ENCODE measurements at regions not wholly inside any gene's neighbourhood (a gene's known extent, or its start where the extent isn't known, plus 50 kb on each side); places are given as distances from the start of the nearest gene placed in this dataset.

DNA sequence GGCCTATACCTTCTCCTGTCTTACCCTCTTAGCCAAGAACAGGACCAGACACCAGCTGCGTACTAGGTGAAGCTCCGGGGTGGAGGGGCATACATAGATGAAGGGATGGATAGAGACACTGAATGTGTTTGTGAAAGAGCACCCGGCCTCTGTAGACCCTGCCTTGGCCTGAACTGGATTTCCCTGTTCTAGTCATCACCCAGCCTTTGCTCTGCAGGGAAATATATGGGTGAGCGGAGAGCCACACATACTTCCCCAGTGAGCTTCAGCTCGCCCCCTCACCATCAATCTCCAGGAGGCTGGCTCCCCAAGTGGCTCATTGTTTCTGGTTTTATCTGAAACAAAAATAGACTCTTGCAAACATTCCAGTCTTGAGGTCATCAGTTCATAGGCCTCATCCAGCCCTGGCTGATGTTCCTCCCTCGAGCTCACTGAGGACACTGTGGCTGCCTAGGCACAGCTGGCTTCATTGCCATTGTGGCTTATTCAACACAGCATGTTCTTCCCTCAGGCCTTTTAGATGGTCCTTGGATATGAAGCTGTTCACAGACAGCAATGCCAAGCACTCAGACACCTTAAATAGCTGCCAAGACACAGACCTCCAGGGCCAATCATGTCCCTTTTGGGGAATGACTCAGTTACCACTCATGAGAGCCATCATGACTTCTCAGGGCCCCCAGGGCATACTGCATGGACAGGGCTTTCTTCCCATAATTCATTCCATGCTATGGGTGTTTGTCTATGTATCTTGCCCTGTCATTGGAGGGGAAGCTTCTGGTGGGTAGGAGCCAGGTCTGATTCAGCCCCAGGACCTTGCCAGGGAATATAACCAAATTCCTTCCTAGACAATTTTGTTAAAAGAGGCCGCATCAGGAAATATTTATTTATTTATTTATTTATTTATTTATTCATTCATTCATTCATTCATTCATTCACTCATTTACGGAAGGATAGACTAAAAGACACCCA is 82.4 kb downstream of the TTC32 start:
- H3K36me3 Mint-ChIP-seq (ENCODE audit: insufficient read depth): no peaks in the 10 kb centered on the region
- H3K4me3 Mint-ChIP-seq: no peak overlapping the region
- no peak for DNase-seq
- H3K9me3 Mint-ChIP-seq: no peaks in the 10 kb centered on the region
- peaks cover 13% of the 10 kb centered on the region for H3K27me3 Mint-ChIP-seq (ENCODE audit: low read depth)
- H3K4me1 Mint-ChIP-seq (ENCODE audit: low read depth): no peaks in the 10 kb centered on the region
- no peak for ATAC-seq

DNA sequence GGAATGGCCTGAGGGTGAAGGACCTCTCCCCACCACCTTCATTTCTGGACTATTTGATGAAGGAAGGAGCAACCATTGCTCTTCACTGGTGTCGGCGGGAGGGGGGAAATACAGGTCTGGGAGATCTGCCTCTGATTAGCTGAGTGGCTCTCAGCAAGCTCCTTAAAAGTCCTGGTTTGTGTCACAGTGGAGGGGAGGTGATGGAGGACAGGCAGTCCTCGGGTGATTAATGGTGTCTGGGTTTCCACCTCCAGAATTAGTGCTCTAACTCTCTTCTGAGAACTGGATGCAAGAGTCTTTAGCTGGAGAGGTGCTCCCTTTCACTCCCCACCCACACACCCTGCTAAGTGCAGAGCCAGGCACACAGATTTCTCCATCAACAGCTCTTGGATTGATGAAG is 83.2 kb downstream of the TTC32 start:
- DNase-seq (no peak), ATAC-seq (no peak)
- H3K9me3 Mint-ChIP-seq: no peaks in the 10 kb centered on the region
- H3K36me3 Mint-ChIP-seq (ENCODE audit: insufficient read depth): no peaks in the 10 kb centered on the region
- H3K4me3 Mint-ChIP-seq: no peak overlapping the region
- peaks cover 7% of the 10 kb centered on the region for H3K27me3 Mint-ChIP-seq (ENCODE audit: low read depth)
- no peaks in the 10 kb centered on the region for H3K4me1 Mint-ChIP-seq (ENCODE audit: low read depth)

DNA sequence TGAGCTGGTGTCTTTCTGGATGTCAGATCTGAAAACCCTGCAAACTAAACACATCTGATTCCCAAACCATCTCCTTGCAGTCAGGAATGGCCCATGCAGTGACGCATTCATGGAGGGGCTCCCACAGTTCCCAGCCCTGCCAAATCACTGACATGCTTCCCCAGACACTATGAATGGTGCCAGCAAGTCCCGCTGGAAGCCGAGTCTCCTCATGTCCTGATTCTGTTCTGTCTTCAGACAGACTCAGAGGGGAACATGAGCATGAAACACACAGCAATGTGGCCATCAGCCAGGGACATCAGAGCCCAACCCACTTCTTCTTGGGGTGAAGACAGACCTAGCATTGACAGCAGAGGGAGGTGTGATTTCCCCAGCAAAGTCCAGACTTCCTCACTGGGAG is 83.7 kb downstream of the TTC32 start:
- H3K4me1 Mint-ChIP-seq (ENCODE audit: low read depth): no peaks in the 10 kb centered on the region
- H3K4me3 Mint-ChIP-seq: no peak overlapping the region
- DNase-seq (no peak), ATAC-seq (no peak)
- peaks cover 7% of the 10 kb centered on the region for H3K27me3 Mint-ChIP-seq (ENCODE audit: low read depth)
- no peaks in the 10 kb centered on the region for H3K36me3 Mint-ChIP-seq (ENCODE audit: insufficient read depth)
- no peaks in the 10 kb centered on the region for H3K9me3 Mint-ChIP-seq

DNA sequence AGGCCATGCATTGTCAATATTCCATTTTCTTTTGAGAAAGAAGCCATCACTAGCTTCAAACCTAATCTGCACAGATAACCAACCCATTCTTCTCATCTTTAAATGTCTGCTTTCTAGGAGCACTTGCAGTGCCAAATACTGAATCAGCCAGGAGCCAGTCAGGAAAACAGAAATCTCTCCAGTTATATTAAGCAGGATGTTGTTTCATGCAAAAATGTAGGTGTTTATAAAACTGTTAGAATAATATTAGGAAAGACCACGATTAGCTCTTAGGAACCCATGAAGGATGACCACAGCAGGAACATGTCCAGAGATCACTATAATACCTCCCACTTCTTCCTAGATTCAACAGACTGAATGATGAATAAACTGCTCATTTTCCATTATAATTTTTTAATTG is 86.0 kb downstream of the TTC32 start:
- Mint-ChIP-seq H3K9me3 (no peaks in the 10 kb centered on the region), H3K27me3 (ENCODE audit: low read depth) (peaks cover 2% of the 10 kb centered on the region), H3K4me3 (no peak overlapping the region), H3K36me3 (ENCODE audit: insufficient read depth) (no peaks in the 10 kb centered on the region), H3K4me1 (ENCODE audit: low read depth) (no peaks in the 10 kb centered on the region)
- ATAC-seq (no peak), DNase-seq (no peak)

DNA sequence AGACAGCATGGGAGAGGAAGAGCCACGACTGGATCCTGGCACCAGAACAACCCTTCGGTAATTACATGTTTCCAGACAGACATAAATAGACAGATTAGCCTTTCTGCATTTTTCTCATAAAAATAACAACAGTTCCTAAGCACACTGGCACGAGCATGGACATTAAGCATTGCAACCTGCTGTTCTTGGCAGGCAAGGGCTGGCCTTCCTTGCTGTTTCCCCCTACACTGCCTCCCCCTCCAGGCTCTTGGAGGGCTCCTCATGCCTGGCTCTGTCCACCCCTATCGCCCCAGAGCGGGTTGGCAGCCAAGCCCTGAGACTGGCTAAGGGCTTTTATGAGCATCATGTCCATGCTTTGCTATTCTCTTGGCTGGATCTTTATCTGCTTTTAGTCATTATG is 89.6 kb downstream of the TTC32 start:
- DNase-seq (no peak), ATAC-seq (no peak)
- Mint-ChIP-seq H3K36me3 (ENCODE audit: insufficient read depth) (no peaks in the 10 kb centered on the region), H3K4me1 (ENCODE audit: low read depth) (no peaks in the 10 kb centered on the region), H3K27me3 (ENCODE audit: low read depth) (peaks cover 2% of the 10 kb centered on the region), H3K9me3 (no peaks in the 10 kb centered on the region), H3K4me3 (no peak overlapping the region)

DNA sequence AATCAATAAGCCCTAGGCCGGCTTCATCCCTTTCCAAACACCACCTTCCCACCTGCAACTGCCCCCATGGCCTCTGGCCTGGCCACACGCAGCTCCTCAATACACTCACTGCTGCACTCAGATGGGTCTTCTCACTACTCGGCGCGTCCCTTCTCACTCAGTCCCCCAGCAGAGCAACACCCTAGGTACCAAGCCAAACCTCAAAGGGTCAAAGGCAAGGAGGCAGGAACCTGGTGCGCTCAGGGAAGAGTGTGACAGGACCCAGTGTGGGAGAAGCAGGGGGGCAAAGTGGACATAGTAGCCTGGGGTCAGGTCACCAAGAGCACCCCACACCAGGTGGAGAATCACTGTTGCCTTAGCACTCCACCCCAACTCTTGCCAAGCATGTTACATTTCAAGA is 90.6 kb downstream of the TTC32 start:
- Mint-ChIP-seq H3K4me3 (no peak overlapping the region), H3K27me3 (ENCODE audit: low read depth) (peaks cover 2% of the 10 kb centered on the region), H3K36me3 (ENCODE audit: insufficient read depth) (no peaks in the 10 kb centered on the region), H3K4me1 (ENCODE audit: low read depth) (no peaks in the 10 kb centered on the region), H3K9me3 (no peaks in the 10 kb centered on the region)
- no peak for ATAC-seq
- no peak for DNase-seq

DNA sequence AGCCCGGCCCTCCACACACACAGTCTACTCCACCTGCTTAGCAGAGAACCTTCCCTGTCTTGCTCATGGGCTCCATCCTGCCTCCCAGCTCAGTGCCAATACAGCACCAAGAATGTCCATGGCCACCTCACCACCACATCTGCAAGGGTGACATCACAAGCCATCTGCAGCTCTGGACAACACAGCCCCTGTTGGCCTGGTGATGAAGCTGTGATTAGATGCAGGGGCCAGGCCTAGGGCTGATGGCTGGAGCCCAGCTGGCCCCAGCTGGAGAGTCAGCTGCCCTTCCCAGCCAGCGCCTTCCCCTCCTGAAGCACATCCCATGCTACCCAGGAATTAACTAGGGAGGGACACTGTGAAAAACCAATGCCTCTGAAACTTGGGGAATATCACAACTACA is 91.1 kb downstream of the TTC32 start:
- Mint-ChIP-seq H3K9me3 (no peaks in the 10 kb centered on the region), H3K4me3 (no peak overlapping the region), H3K4me1 (ENCODE audit: low read depth) (no peaks in the 10 kb centered on the region), H3K36me3 (ENCODE audit: insufficient read depth) (no peaks in the 10 kb centered on the region), H3K27me3 (ENCODE audit: low read depth) (peaks cover 2% of the 10 kb centered on the region)
- no peak for ATAC-seq
- no peak for DNase-seq

DNA sequence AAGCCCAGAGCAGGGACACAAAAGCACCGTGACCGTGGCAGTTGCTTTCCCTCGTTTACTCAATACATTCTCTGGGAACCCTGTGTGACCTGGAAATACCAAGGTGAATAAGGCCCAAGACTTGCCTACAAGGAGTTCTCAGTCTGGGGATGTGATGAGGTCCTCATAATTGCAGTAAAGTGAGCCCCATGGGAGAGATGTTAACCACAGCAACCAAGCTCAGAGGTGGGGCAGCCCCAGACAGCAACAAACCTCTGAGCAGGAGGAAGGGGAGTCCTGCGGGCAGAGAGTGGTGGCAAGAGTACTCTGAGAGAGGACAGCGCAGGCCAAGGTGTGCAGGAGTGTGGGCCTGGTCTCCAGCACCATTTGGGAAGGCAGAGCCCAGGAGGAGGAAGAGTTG is 91.6 kb downstream of the TTC32 start:
- ATAC-seq: no peak
- peaks cover 2% of the 10 kb centered on the region for H3K27me3 Mint-ChIP-seq (ENCODE audit: low read depth)
- H3K4me3 Mint-ChIP-seq: no peak overlapping the region
- no peaks in the 10 kb centered on the region for H3K9me3 Mint-ChIP-seq
- H3K36me3 Mint-ChIP-seq (ENCODE audit: insufficient read depth): no peaks in the 10 kb centered on the region
- H3K4me1 Mint-ChIP-seq (ENCODE audit: low read depth): no peaks in the 10 kb centered on the region
- no peak for DNase-seq

DNA sequence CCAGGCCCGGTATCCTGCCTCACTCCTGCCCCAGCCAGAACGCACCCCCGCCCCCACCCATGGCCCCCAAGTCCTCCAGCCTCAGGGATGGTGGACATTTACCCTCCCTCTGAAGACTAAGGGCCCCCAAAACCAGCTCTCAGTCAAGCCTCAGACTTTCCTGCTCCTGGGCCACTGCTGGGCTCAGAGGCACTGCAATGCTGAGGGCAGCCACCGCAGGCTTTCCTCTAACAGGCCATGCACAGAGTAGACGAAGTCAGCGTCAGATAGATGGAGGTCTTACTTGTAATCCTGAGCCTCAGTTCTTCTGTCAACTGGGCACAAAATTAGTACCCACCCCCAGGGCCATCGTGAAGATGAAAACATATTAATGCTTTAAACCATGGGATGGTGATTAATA is 92.6 kb downstream of the TTC32 start:
- H3K36me3 Mint-ChIP-seq (ENCODE audit: insufficient read depth): no peaks in the 10 kb centered on the region

DNA sequence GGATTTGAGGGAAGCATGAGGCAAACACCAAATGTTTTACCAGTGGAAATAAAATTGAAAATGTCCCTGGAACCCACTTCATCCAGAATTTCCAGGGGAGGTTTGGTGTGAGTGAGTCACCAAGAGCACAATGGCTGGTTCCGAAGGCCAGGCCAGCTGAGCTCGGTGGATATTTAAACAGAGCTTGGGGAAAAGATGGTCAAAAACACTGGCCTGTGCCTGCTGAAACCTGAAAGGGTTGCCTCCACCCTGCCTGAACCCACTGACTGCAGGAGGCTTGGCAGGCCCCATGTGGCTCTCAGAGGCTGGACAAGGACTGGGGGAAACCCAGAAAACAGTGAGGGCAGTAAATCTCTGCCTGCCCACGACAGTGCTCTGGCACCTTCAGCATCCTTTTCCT is 93.9 kb downstream of the TTC32 start:
- Mint-ChIP-seq H3K27me3 (ENCODE audit: low read depth) (no peaks in the 10 kb centered on the region), H3K9me3 (no peaks in the 10 kb centered on the region), H3K4me1 (ENCODE audit: low read depth) (no peaks in the 10 kb centered on the region), H3K4me3 (no peak overlapping the region), H3K36me3 (ENCODE audit: insufficient read depth) (no peaks in the 10 kb centered on the region)
- ATAC-seq (no peak), DNase-seq (no peak)

More for the DNA sequence above, 92.6 kb downstream of the TTC32 start:
- Mint-ChIP-seq H3K9me3 (no peaks in the 10 kb centered on the region), H3K27me3 (ENCODE audit: low read depth) (peaks cover 2% of the 10 kb centered on the region), H3K4me3 (no peak overlapping the region), H3K4me1 (ENCODE audit: low read depth) (no peaks in the 10 kb centered on the region)
- ATAC-seq (no peak), DNase-seq (no peak)

DNA sequence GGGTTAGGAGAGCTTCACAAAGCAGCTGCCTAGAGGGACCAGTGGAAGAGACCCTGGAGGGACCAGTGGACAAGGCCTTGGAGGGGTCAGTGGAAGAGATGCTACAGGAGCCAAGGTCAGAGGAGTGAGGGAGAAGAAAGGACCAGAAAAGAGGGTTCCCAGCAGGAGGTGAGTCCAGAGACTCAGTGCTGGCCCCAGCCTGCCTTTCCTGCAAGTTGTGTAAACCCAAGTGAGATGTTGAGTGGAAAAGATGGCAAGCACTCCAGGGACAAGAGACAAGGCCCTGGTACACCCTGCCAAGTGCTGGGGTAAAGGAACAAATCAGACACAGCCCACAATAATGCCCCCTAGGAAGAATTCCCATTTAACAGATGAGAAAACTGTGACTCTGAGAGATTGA is 94.4 kb downstream of the TTC32 start:
- Mint-ChIP-seq H3K36me3 (ENCODE audit: insufficient read depth) (no peaks in the 10 kb centered on the region), H3K9me3 (no peaks in the 10 kb centered on the region), H3K27me3 (ENCODE audit: low read depth) (no peaks in the 10 kb centered on the region), H3K4me3 (no peak overlapping the region), H3K4me1 (ENCODE audit: low read depth) (no peaks in the 10 kb centered on the region)
- no peak for DNase-seq
- ATAC-seq: no peak

DNA sequence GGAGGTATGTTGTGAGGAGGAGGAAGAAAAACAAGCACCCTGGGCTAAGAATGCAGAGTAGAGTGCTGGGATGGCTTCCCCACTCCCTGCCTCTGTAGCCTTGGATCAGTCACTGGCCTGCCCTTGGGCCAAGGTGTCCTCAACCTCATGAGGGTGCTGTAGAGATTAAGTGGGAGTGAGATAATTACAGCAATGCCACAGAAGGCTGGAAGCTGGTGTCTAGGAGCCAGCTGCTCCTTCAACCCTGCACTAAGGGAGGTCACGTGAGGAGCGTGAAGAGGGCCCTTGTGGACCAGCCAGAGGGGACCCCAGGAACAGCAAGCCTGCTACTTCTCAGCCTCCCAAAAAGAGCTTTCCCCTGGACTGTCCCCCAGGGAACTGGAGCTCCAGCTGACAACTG is 95.2 kb downstream of the TTC32 start:
- no peaks in the 10 kb centered on the region for H3K36me3 Mint-ChIP-seq (ENCODE audit: insufficient read depth)
- H3K9me3 Mint-ChIP-seq: no peaks in the 10 kb centered on the region
- H3K27me3 Mint-ChIP-seq (ENCODE audit: low read depth): no peaks in the 10 kb centered on the region
- ATAC-seq: no peak
- no peak overlapping the region for H3K4me3 Mint-ChIP-seq
- no peak for DNase-seq
- no peaks in the 10 kb centered on the region for H3K4me1 Mint-ChIP-seq (ENCODE audit: low read depth)

DNA sequence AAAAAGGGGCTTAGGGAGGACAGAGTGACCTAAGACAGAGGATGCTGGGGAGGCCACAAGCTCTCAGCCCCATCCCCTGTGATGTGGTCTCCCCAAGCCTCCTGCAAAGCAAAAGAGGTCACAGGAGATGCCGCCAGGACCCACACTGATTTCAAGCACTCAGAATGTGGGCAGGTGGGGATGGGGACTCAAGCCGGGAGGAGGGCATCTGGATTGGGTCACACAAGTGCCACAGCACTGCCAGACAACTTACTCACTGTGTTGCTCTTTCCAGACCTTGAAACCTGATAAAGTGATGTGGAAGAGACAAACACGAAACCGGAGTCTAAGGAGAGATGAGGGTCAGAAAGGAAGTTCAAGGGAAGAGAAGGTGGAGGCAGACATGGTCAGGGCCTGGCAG is 95.7 kb downstream of the TTC32 start:
- no peaks in the 10 kb centered on the region for H3K4me1 Mint-ChIP-seq (ENCODE audit: low read depth)
- H3K27me3 Mint-ChIP-seq (ENCODE audit: low read depth): no peaks in the 10 kb centered on the region
- DNase-seq: no peak
- no peak for ATAC-seq
- H3K4me3 Mint-ChIP-seq: no peak overlapping the region
- H3K9me3 Mint-ChIP-seq: no peaks in the 10 kb centered on the region
- H3K36me3 Mint-ChIP-seq (ENCODE audit: insufficient read depth): no peaks in the 10 kb centered on the region

DNA sequence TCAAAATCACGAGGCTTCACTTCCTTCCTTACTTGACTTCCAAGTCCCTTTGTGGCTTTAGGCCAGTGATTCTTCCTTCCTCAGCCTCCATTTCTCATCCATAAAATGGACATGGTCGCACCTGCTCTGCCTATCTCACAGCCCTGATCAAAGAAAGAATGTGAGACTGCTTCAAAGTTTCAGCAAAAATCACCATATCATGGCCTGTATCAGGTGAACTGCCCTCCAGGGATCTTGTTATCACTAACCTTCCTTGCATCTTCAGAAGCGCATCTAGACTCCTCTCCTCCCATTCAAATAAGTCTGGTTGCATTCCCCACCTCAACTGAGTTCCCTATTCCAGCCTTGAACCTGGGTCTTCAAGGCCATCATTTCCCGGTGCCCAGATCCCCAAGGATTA is 96.5 kb downstream of the TTC32 start:
- H3K27me3 Mint-ChIP-seq (ENCODE audit: low read depth): no peaks in the 10 kb centered on the region
- no peaks in the 10 kb centered on the region for H3K9me3 Mint-ChIP-seq
- H3K4me1 Mint-ChIP-seq (ENCODE audit: low read depth): no peaks in the 10 kb centered on the region
- DNase-seq (no peak), ATAC-seq (no peak)
- H3K4me3 Mint-ChIP-seq: no peak overlapping the region
- no peaks in the 10 kb centered on the region for H3K36me3 Mint-ChIP-seq (ENCODE audit: insufficient read depth)

DNA sequence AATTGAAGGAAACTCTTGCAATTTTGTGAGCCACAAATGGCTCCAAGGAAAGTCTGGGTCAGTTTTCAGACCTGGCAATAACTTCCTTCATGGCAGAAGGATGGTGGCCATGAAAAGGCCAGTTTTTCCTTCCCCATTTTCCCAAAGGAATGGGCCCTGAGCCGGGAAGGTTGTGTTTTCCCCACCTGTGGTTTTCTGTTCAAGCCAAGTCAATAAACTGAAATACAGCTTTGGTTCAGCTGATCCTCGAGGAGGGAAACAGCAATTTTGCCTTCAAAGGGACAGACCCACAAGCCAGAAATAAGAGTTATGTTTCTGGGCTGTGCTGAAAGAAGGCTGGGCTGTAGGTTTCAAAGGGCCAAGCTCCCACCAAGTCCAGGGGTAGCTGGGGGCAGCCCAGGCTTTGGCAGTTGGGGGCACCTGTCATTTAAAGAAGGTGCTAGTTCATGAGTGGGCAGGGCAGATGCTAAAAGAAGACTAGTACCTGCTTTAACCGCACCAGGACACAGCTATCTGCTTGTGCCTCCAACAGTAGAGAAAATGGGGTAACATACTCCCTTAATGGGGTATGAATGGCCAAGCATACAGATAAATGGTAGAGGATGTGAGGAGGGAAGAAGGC is 97.0 kb downstream of the TTC32 start:
- Mint-ChIP-seq H3K4me3 (no peak overlapping the region), H3K9me3 (no peaks in the 10 kb centered on the region), H3K4me1 (ENCODE audit: low read depth) (no peaks in the 10 kb centered on the region), H3K27me3 (ENCODE audit: low read depth) (no peaks in the 10 kb centered on the region), H3K36me3 (ENCODE audit: insufficient read depth) (no peaks in the 10 kb centered on the region)
- DNase-seq (no peak), ATAC-seq (no peak)
